Keratinocyte (primary cell): ENCODE measurements at regions not wholly inside any gene's neighbourhood (a gene's known extent, or its start where the extent isn't known, plus 50 kb on each side); places are given as distances from the start of the nearest gene placed in this dataset.

Experiments used
- EZH2 ChIP-seq: IDR thresholded peaks from one replicate; pipeline ENCODE4 v1.6.1; 2012; ENCODE audit warnings: inconsistent platforms, mild to moderate bottlenecking, low read length, moderate library complexity
- TF ChIP-seq, protein P1 (sequence below), 3 experiments: IDR thresholded peaks in 1 of 3; conservative IDR thresholded peaks in 1 of 3; optimal IDR thresholded peaks in 1 of 3; 2 replicates in 2 of 3; 3 replicates in 1 of 3; pipeline versions ENCODE3 to v1.5.1; 2011; ENCODE audit warnings: low read length in 3 of 3, mild to moderate bottlenecking in 3 of 3, moderate library complexity in 2 of 3, control low read depth in 1 of 3, inconsistent platforms in 1 of 3; ENCODE audit not compliant: insufficient read depth in 2 of 3; ENCODE audit errors: extremely low read depth in 1 of 3

DNA sequence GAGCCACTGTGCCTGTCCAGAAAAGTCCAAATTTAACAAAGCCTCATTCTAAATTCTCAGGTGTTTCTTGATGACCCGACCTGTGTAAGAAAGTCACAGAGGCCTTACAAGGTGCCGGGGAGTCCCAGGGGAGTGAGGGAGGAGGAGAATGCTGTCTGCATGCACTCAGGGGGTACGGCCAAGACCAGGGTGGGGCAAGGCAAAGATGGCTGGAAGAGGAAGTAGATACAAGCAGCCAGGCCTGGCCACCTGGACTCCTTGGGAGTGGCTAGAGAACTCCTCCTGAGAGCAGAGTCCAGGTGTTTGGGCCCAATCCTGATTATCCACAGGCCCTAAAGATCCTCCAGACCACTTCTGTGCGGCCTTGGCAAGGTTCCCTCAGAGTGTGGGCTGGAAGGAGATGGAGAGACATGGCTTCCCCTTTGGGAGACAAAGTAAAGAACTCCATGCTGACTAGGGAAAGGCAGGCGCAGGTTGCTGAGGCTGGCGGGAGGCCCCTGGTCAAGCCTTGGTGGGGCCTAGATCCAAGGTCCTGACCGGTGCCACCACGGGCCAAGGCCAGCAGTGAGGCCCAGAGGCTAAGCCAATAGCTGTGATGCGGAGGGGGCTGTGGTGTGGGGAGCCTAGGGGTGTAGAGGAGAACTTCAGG, 74.7 kb downstream of the COPS8 start:
- TF ChIP-seq EZH2 = no peak
- TF ChIP-seq, protein P1, sequence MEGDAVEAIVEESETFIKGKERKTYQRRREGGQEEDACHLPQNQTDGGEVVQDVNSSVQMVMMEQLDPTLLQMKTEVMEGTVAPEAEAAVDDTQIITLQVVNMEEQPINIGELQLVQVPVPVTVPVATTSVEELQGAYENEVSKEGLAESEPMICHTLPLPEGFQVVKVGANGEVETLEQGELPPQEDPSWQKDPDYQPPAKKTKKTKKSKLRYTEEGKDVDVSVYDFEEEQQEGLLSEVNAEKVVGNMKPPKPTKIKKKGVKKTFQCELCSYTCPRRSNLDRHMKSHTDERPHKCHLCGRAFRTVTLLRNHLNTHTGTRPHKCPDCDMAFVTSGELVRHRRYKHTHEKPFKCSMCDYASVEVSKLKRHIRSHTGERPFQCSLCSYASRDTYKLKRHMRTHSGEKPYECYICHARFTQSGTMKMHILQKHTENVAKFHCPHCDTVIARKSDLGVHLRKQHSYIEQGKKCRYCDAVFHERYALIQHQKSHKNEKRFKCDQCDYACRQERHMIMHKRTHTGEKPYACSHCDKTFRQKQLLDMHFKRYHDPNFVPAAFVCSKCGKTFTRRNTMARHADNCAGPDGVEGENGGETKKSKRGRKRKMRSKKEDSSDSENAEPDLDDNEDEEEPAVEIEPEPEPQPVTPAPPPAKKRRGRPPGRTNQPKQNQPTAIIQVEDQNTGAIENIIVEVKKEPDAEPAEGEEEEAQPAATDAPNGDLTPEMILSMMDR (optimal IDR thresholded peaks at IDR 0.05 in 1 of 3, IDR thresholded peaks at IDR 0.05 in 1 of 3, conservative IDR thresholded peaks at IDR 0.05 in 1 of 3; ENCODE audit: extremely low read depth in 1 of 3, insufficient read depth in 2 of 3, low read length in 3 of 3) = no peak
